Type B pancreatic cell (in vitro differentiated cells): ENCODE measurements at regions not wholly inside any gene's neighbourhood (a gene's known extent, or its start where the extent isn't known, plus 50 kb on each side); places are given as distances from the start of the nearest gene placed in this dataset.

Experiments used
- DNase-seq: peaks from one replicate; pipeline ENCODE4 v3.0.0; 2021; ENCODE audit warnings: mixed read lengths; ENCODE audit not compliant: unreplicated experiment; ENCODE audit errors: extremely low spot score
- H3K27ac Mint-ChIP-seq: 2 replicates; pipeline ENCODE4 v1.8.0; 2021; ENCODE audit warnings: mild to moderate bottlenecking, mixed read lengths
- H3K27me3 Mint-ChIP-seq: 2 replicates; pipeline ENCODE4 v1.8.0; 2021; ENCODE audit warnings: mixed read lengths
- H3K36me3 Mint-ChIP-seq: 2 replicates; pipeline ENCODE4 v1.8.0; 2021; ENCODE audit warnings: mixed read lengths
- H3K4me1 Mint-ChIP-seq: one replicate; pipeline ENCODE4 v1.8.0; 2021; ENCODE audit warnings: mixed read lengths; ENCODE audit not compliant: unreplicated experiment
- H3K4me3 Mint-ChIP-seq: 2 replicates; pipeline ENCODE4 v1.8.0; 2021; ENCODE audit warnings: mild to moderate bottlenecking, mixed read lengths
- H3K9me3 Mint-ChIP-seq: 2 replicates; pipeline ENCODE4 v1.8.0; 2021; ENCODE audit warnings: mixed read lengths
- CTCF ChIP-seq: fragments of 200-600 bp; sonication (generic); conservative IDR thresholded peaks from 2 replicates; pipeline ENCODE4 v1.5.0; 2021; ENCODE audit warnings: antibody characterized with exemption, mild to moderate bottlenecking

DNA sequence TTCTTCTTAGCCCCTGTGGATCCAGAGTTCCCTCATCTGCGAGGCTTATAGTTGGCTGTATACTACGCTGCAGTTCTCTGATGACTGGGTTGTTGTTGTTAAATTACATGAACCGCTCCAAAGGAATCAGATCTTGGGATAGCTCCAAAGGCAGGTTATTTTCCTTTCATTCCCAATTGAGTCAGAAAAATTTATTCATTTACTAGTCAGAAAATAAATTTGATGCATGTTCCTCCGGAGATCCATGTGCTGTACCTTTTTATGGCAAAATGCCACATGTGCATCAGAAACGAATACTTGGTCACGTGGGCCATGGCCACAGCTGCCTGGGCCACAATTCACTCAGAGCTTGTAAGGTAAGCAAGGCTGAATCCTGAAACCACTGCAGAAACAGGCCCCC lies 304.0 kb downstream of the NR2F1-AS1 start:
- no peaks in the 10 kb centered on the region for H3K36me3 Mint-ChIP-seq
- peaks cover 29% of the 10 kb centered on the region for H3K4me1 Mint-ChIP-seq
- peaks cover 9% of the 10 kb centered on the region for H3K27me3 Mint-ChIP-seq
- H3K9me3 Mint-ChIP-seq: no peaks in the 10 kb centered on the region
- TF ChIP-seq CTCF: no peak
- no peak overlapping the region for H3K4me3 Mint-ChIP-seq
- no peak for DNase-seq
- no peak overlapping the region for H3K27ac Mint-ChIP-seq

- DNase-seq: no peak
- peaks cover 23% of the 10 kb centered on the region for H3K4me1 Mint-ChIP-seq
- H3K27ac Mint-ChIP-seq: no peak overlapping the region
- H3K27me3 Mint-ChIP-seq: peaks cover 9% of the 10 kb centered on the region
- TF ChIP-seq CTCF: no peak
- no peak overlapping the region for H3K4me3 Mint-ChIP-seq
- no peaks in the 10 kb centered on the region for H3K36me3 Mint-ChIP-seq
- H3K9me3 Mint-ChIP-seq: no peaks in the 10 kb centered on the region
Measured at GRCh38 chr5:93275376-93275775, 305.6 kb downstream of the NR2F1-AS1 start.

- H3K36me3 Mint-ChIP-seq: no peaks in the 10 kb centered on the region
- no peak for TF ChIP-seq CTCF
- no peak for DNase-seq
- no peaks in the 10 kb centered on the region for H3K9me3 Mint-ChIP-seq
- H3K27ac Mint-ChIP-seq: no peak overlapping the region
- no peak overlapping the region for H3K4me3 Mint-ChIP-seq
- H3K4me1 Mint-ChIP-seq: peaks cover 14% of the 10 kb centered on the region
- peaks cover 9% of the 10 kb centered on the region for H3K27me3 Mint-ChIP-seq
Measured at GRCh38 chr5:93274291-93274690, 306.7 kb downstream of the NR2F1-AS1 start.

DNA sequence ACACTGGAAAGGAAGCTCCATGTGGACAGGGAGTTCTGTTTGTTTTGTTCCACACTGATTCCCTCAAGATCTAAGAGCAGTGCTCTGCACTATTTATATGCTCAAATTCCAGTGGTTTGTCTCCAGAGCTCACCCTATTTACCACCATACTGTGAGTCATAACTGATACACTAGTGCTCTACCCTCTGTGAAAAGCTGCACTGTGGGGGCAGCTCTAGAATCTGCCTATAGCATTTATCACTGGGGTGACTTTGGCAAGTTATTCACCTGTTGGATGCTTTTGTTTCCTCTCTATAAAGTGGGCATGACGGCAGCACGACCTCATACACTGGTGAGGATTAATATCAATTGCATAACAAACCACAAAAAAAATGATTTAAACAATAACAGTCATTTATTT lies 307.8 kb downstream of the NR2F1-AS1 start:
- H3K36me3 Mint-ChIP-seq: no peaks in the 10 kb centered on the region
- no peaks in the 10 kb centered on the region for H3K9me3 Mint-ChIP-seq
- TF ChIP-seq CTCF: no peak
- DNase-seq: no peak
- peaks cover 9% of the 10 kb centered on the region for H3K27me3 Mint-ChIP-seq
- H3K4me1 Mint-ChIP-seq: peaks cover 14% of the 10 kb centered on the region
- H3K27ac Mint-ChIP-seq: no peak overlapping the region
- no peak overlapping the region for H3K4me3 Mint-ChIP-seq

DNA sequence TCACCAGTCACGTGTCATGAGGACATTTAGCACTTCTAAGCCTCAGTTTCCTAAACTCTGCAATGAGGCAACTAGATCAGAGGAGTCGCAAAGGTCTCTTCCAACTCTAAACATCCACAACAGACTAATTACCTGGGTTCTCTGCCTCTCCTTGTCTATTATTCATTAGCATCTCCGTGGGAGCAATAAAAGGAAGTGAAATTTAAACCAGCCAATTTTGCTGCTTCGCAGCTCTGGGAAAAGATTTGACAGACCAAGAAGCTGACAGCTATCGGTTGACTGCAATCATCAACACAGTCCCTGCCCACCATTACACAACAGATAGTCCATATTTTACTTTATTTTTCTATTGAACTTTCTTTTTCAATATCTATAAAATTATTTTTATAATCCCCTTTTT lies 308.9 kb downstream of the NR2F1-AS1 start:
- Mint-ChIP-seq H3K27me3 (peaks cover 9% of the 10 kb centered on the region), H3K27ac (no peak overlapping the region), H3K9me3 (no peaks in the 10 kb centered on the region), H3K4me1 (peaks cover 14% of the 10 kb centered on the region), H3K36me3 (no peaks in the 10 kb centered on the region), H3K4me3 (no peak overlapping the region)
- no peak for TF ChIP-seq CTCF
- DNase-seq: no peak

DNA sequence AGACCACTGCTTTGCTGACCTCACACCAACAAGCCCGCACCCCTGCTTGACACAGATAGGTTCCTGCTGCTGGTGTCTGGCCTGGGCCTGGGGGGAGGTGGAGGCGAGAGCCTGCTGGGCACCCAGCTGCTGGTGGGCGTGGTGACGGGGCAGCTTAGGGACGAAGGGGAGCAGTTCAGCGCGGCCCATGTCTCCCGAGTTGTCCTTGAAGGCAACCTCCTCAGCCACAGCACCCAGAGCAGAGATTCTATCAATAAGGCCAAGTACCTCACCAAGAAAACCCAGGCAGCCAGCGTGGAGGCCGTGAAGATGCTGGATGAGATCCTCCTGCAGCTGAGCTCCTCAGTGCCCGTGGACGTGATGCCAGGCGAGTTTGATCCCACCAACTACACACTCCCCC lies 313.3 kb downstream of the NR2F1-AS1 start:
- Mint-ChIP-seq H3K27me3 (no peaks in the 10 kb centered on the region), H3K9me3 (no peaks in the 10 kb centered on the region), H3K4me3 (no peak overlapping the region), H3K36me3 (no peaks in the 10 kb centered on the region), H3K27ac (no peak overlapping the region), H3K4me1 (no peaks in the 10 kb centered on the region)
- no peak for TF ChIP-seq CTCF
- no peak for DNase-seq
